Muscle of arm (tissue), 1 donor: ENCODE measurements at regions not wholly inside any gene's neighbourhood (a gene's known extent, or its start where the extent isn't known, plus 50 kb on each side); places are given as distances from the start of the nearest gene placed in this dataset.

Experiments used
- DNase-seq: peaks from one replicate; pipeline ENCODE4 v3.0.0-alpha.2; 2013

- no peak for DNase-seq
These were observed 102.6 kb upstream of the GUCY1A1 start for GRCh38 chr4:155564086-155564485.

GRCh38 chr4:155559915-155560314, 106.7 kb upstream of the GUCY1A1 start:
- DNase-seq, result no peak

GRCh38 chr4:155552180-155552579, 114.5 kb upstream of the GUCY1A1 start:
- DNase-seq, result no peak

GRCh38 chr4:155548173-155548572, 118.5 kb upstream of the GUCY1A1 start:
- peak; percentile 31 for DNase-seq

GRCh38 chr4:155546451-155546850, 120.2 kb upstream of the GUCY1A1 start:
- DNase-seq, result no peak

- no peak for DNase-seq
These were observed 121.2 kb upstream of the GUCY1A1 start for GRCh38 chr4:155545456-155545855.

- no peak for DNase-seq
These were observed 122.1 kb upstream of the GUCY1A1 start for GRCh38 chr4:155544547-155544946.

- no peak for DNase-seq
These were observed 123.4 kb upstream of the GUCY1A1 start for GRCh38 chr4:155543126-155543765.

GRCh38 chr4:155542415-155542814, 124.2 kb upstream of the GUCY1A1 start:
- no peak for DNase-seq

- no peak for DNase-seq
These were observed 124.9 kb upstream of the GUCY1A1 start for GRCh38 chr4:155541716-155542115.

- no peak for DNase-seq
These were observed 126.0 kb upstream of the GUCY1A1 start for GRCh38 chr4:155540698-155541097.

- DNase-seq, result no peak
These were observed 126.9 kb upstream of the GUCY1A1 start for GRCh38 chr4:155539746-155540145.

- no peak for DNase-seq
These were observed 130.7 kb upstream of the GUCY1A1 start for GRCh38 chr4:155535802-155536454.

- peak; percentile 34 for DNase-seq
These were observed 134.1 kb upstream of the GUCY1A1 start for GRCh38 chr4:155532373-155533085.

GRCh38 chr4:155530857-155531256, 135.8 kb upstream of the GUCY1A1 start:
- DNase-seq, result no peak

- DNase-seq, result no peak
These were observed 136.4 kb upstream of the GUCY1A1 start for GRCh38 chr4:155530290-155530689.

- DNase-seq, result no peak
These were observed 136.9 kb upstream of the GUCY1A1 start for GRCh38 chr4:155529716-155530115.

- no peak for DNase-seq
These were observed 137.4 kb upstream of the GUCY1A1 start for GRCh38 chr4:155529272-155529671.

- peak; percentile 58 for DNase-seq
These were observed 140.0 kb upstream of the GUCY1A1 start for GRCh38 chr4:155526452-155527169.

- DNase-seq, result no peak
These were observed 141.7 kb upstream of the GUCY1A1 start for GRCh38 chr4:155524926-155525455.

- no peak for DNase-seq
These were observed 143.3 kb upstream of the GUCY1A1 start for GRCh38 chr4:155523358-155523757.

- DNase-seq, result no peak
These were observed 144.4 kb upstream of the GUCY1A1 start for GRCh38 chr4:155522201-155522600.
